ENCODE measurements at regions not wholly inside any gene's neighbourhood (a gene's known extent, or its start where the extent isn't known, plus 50 kb on each side); places are given as distances from the start of the nearest gene placed in this dataset.
A peak's percentile ranks its signal among the peaks of the same experiment; 100 is the strongest.

DNA sequence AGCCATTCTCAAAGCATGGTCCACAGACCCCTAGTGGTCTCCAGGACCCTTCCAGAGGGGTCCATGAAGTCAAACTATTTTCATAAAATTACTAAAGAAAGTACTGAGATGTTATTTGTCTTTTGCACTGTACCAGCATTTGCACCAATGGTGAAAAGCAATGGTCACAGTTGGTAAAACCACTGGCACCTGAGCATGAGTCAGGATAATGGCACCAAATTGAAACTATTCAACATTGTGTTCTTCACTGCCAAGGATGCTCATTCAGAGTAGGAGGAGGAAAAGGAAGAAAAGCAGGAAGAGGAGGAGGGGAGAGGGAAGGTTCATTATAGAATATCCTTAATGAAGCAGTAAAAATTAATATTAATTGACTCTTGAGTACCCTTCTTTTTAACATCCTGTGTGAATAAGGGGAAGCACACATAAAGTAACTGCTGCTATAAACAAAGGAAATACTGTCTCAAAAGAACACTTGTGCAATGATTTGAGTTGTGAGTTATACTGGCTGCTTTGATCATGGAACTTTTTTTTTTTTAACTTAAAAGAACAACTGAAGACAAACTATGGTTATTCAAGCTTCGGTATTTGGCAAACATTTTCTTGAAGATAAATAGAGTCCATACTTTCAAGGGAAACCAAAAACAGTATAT lies 60.2 kb downstream of the MPP7 start:
- Histone ChIP-seq H3K27me3 (peaks cover 28% of the 10 kb centered on the region), H3K36me3 (no peaks in the 10 kb centered on the region), H3K4me1 (no peaks in the 10 kb centered on the region), H3K9me3 (no peaks in the 10 kb centered on the region), H3K4me3 (ENCODE audit: low read depth, low read length) (no peak overlapping the region)
- TF ChIP-seq, protein P1, sequence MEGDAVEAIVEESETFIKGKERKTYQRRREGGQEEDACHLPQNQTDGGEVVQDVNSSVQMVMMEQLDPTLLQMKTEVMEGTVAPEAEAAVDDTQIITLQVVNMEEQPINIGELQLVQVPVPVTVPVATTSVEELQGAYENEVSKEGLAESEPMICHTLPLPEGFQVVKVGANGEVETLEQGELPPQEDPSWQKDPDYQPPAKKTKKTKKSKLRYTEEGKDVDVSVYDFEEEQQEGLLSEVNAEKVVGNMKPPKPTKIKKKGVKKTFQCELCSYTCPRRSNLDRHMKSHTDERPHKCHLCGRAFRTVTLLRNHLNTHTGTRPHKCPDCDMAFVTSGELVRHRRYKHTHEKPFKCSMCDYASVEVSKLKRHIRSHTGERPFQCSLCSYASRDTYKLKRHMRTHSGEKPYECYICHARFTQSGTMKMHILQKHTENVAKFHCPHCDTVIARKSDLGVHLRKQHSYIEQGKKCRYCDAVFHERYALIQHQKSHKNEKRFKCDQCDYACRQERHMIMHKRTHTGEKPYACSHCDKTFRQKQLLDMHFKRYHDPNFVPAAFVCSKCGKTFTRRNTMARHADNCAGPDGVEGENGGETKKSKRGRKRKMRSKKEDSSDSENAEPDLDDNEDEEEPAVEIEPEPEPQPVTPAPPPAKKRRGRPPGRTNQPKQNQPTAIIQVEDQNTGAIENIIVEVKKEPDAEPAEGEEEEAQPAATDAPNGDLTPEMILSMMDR (IDR thresholded peaks at IDR 0.05; ENCODE audit: low read depth, low read length) = no peak
- no peak for DNase-seq

DNA sequence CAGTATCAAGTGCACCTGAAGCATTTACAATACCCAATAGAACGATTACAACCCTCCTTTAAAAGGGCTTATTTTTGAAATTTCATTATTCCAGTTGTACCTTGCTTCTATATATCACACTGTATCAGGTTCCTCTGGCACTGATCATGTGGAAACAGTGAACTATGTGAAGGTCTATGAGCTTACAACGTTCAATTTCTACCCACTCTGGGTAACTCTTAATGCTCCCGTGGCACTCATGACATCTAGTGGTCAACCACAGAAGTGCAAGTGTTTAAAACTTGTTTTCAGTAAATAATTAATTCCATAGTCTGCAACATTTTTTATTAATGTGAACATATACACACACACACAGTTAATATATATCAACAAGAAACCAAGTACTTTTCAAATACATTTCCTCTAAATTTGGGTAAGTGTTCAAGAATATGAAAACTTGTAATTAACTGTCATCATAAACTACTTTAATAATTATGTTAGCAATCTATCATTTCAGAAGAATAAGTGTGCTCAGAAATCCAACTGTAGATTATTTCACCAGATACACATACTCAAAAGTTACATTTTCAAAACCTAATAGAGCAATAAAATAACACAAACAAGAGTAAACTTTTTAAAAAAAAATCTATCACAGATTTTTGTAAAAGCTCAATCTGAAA lies 61.0 kb downstream of the MPP7 start:
- no peaks in the 10 kb centered on the region for H3K9me3 ChIP-seq
- no peak for DNase-seq
- TF ChIP-seq, protein P1 (IDR thresholded peaks at IDR 0.05; ENCODE audit: low read depth, low read length) = peak; percentile 87
- H3K4me3 ChIP-seq (ENCODE audit: low read depth, low read length) = no peak overlapping the region
- peaks cover 31% of the 10 kb centered on the region for H3K27me3 ChIP-seq
- H3K4me1 ChIP-seq = no peaks in the 10 kb centered on the region
- H3K36me3 ChIP-seq = no peaks in the 10 kb centered on the region

DNA sequence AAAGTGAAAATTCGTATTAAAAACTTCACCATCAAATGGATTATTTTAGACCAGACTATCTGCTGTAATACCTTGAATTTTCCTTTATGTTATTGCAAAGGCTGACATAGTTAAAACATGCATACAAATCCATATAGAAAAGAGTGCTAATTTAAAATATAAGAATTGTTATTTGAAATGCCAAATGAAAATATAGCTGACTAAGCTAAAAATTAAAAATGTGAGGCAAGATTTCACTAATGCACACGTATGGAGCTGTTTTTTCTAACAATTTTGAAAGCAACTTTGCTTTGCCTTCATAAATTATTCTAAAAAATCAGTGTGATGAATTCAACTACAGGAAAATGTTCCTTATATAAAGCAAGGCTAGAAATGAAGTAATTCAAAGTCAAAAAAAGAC lies 62.5 kb downstream of the MPP7 start:
- DNase-seq = no peak
- H3K36me3 ChIP-seq = no peaks in the 10 kb centered on the region
- no peak overlapping the region for H3K4me3 ChIP-seq (ENCODE audit: low read depth, low read length)
- no peaks in the 10 kb centered on the region for H3K4me1 ChIP-seq
- TF ChIP-seq, protein P1 (IDR thresholded peaks at IDR 0.05; ENCODE audit: low read depth, low read length) = no peak
- no peaks in the 10 kb centered on the region for H3K9me3 ChIP-seq
- peaks cover 40% of the 10 kb centered on the region for H3K27me3 ChIP-seq

DNA sequence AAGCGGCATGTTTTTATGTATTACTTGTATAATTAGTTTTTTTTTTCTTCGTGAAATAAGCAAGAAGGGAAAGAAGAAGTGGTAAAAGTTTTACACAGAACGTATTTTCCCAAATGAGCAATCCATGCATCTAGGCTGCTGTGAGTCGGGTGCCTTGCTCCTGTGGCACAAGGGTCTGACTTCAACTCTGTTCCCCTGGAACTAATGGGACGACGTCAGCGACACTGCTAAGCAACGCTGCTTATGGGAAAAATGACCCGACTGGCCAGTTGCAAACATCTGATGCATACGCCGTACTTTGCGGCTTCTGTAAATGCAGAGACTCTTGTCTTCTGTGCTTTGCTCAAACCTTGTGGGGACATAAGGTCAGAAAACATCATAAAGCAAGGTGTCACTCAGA lies 66.3 kb downstream of the MPP7 start:
- Histone ChIP-seq H3K36me3 (no peaks in the 10 kb centered on the region), H3K4me3 (ENCODE audit: low read depth, low read length) (no peak overlapping the region), H3K4me1 (no peaks in the 10 kb centered on the region), H3K27me3 (peaks cover 33% of the 10 kb centered on the region), H3K9me3 (no peaks in the 10 kb centered on the region)
- TF ChIP-seq, protein P1 (IDR thresholded peaks at IDR 0.05; ENCODE audit: low read depth, low read length) = no peak
- DNase-seq = no peak

DNA sequence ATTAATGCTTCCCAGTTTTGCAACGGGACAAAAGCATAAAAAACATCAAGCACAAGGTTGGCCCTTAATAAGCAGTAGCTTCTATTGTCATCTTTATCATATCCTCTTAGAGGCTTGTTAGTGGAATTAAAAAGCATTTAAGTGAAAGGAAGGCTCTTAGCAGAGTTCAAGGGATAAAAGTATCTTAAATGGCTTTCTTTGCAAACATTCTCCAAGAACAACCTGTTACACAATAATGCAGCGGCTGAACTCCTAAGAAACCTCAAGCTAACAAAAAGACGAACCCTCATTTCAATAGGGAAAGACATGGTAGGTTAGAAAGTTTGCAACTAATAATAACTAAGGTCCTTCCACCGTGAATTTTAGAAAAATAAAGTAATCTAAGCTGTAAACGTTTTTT lies 82.1 kb downstream of the MPP7 start:
- DNase-seq = no peak
- Histone ChIP-seq H3K27me3 (peaks cover 20% of the 10 kb centered on the region), H3K4me1 (no peaks in the 10 kb centered on the region), H3K9me3 (no peaks in the 10 kb centered on the region), H3K4me3 (ENCODE audit: low read depth, low read length) (no peak overlapping the region), H3K36me3 (no peaks in the 10 kb centered on the region)
- TF ChIP-seq, protein P1 (IDR thresholded peaks at IDR 0.05; ENCODE audit: low read depth, low read length) = no peak

DNA sequence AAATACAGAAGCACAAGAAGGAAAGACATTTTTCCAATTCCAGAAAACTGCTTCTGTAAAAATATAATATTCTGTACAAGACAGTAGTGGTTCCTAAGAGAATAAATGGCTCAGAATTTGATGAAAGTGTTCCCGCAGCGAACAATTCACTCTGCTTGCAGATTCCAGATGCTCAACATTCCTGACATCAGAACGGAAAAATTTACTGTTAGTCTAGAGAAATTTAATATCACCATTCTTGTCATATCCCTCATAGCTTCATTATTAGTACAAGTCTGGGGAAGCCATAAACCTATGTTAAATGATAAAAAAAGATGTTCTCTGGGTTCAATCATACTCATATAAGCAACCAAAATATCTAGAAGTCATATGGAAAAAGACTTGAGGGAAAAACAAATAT lies 83.6 kb downstream of the MPP7 start:
- TF ChIP-seq, protein P1 (IDR thresholded peaks at IDR 0.05; ENCODE audit: low read depth, low read length) = no peak
- Histone ChIP-seq H3K4me3 (ENCODE audit: low read depth, low read length) (no peak overlapping the region), H3K27me3 (peaks cover 20% of the 10 kb centered on the region), H3K4me1 (no peaks in the 10 kb centered on the region), H3K9me3 (no peaks in the 10 kb centered on the region), H3K36me3 (no peaks in the 10 kb centered on the region)
- DNase-seq = no peak

Data from BE2C (cell line).